A172 (cell line): ENCODE measurements at regions not wholly inside any gene's neighbourhood (a gene's known extent, or its start where the extent isn't known, plus 50 kb on each side); places are given as distances from the start of the nearest gene placed in this dataset.
A peak's percentile ranks its signal among the peaks of the same experiment; 100 is the strongest.

ENCODE experiments used
- DNase-seq: peaks from one replicate; pipeline ENCODE4 v3.0.0-alpha.2; 2015; ENCODE audit warnings: low spot score

DNA sequence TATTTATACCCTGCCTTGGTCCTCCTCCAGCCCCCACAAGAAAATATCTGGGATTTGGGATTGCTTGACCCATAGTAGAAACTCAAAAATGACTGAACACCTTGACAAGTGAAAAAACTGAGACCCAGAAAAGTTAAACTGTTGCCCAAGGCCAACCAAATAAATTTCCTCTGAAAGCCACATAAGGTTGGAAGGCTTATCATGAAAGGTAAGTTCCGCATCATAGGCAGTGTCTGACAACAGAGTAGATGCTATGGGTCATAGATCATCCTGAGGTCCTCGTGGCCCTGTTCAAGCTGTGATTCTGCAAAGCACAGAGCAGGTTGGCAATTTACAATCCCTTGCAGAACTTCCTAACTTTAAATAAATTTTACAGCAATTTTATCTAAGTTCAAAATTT, 140.8 kb upstream of the TSC22D2 start:
- no peak for DNase-seq

GRCh38 chr3:150265305-150265704, 142.8 kb upstream of the TSC22D2 start:
- DNase-seq: no peak

- DNase-seq: no peak
These were observed 143.4 kb upstream of the TSC22D2 start for GRCh38 chr3:150264561-150265279.

DNA sequence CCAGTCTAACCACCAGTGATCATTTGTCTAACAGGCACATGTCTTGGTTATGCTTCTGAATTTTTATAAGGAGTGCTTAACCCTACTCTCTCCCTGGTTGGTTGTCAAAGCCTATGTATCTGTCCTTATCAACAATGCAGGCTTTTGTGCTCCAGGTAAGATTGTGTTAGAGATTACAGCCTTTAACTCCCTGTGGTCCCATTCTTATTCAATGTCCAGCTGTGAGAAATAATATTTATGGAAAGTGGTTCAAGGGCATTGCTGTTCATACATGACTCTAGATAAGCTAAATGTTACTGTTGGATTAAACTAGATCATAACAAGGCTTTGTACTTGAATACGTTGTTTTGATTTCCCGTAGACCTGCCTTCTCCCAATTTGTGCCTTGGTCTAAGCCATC, 146.1 kb upstream of the TSC22D2 start:
- DNase-seq: no peak

- DNase-seq: no peak
These were observed 146.7 kb upstream of the TSC22D2 start for GRCh38 chr3:150261418-150261817.

- DNase-seq: no peak
These were observed 147.7 kb upstream of the TSC22D2 start for GRCh38 chr3:150260398-150260710.

- no peak for DNase-seq
These were observed 148.3 kb upstream of the TSC22D2 start for GRCh38 chr3:150259526-150260397.

- no peak for DNase-seq
These were observed 151.3 kb upstream of the TSC22D2 start for GRCh38 chr3:150256782-150257181.

GRCh38 chr3:150256318-150256717, 151.8 kb upstream of the TSC22D2 start:
- DNase-seq: no peak

DNA sequence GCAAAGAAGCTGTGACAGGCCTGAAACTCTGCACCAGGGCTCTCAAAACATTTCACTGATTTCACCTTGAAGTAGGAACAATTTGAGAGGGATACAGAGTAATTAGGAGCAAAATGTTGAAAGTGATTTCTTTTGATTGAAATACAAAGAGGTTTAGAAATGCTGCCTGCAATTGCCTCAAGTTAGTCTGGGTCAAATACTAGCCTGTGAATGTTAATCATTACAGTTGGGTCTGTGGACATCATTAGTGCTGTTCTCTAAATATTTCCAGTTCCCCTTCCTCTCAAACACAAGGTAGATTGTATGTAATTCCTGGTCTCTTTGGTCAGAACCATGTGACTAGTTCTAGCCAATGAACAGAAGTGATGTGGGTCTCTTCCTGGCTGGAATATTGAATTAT, 152.3 kb upstream of the TSC22D2 start:
- no peak for DNase-seq

DNA sequence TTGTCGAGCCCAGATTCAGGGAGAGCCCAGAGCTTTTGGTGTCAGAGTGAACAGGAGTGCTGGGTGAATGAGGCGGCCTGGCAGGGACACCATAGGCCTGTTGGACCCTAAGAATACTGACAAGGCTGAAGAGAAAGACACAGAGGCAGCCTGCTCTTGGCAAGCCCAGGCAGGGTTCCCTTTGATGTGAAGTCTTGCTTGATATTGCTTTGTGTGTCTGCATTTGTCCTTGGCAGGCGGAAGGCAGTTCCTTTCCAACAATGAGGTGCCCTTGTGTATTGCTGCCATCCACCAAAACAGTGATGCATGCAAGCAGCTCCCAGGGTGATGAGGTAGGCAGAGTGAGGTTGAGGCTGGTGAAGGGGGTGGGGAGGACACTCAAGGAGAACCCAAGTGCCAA, 152.7 kb upstream of the TSC22D2 start:
- DNase-seq: no peak

DNA sequence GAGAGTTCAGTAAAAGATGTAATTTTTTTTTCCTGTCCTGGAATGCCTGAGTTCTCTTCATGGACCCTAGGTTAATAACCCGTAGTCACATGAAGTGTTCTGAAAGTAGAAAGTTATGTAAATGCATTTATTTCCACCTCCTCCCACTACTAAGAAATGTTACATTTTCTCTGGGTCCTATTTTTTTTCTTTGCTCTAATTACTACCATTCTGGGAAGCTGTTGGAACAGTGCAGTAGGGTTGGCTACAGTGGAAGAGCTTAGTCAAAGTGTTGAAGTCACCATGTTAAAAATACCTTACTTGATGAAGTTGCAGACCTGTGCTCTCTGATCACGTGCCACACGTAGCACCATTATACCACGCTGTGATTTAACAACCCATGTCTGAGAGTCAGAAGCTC, 153.8 kb upstream of the TSC22D2 start:
- DNase-seq: no peak

DNA sequence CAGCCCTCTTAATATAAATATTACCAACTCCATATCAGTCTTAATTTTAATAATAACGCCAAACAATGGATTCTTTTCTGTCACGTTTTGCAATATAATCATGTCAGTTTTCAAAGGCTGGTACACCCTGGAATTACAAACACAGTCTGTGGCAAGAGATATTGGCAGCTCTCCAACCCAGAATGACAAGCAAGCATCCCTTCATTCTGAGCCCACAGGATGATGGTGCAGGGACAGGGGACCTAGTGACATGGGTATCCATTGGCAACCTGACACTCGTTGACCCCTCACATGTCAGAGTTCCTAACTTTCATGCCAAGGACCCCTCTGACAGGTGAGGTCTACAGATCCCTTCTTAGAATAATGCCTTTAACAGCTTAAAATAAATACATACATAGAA, 154.5 kb upstream of the TSC22D2 start:
- no peak for DNase-seq

DNA sequence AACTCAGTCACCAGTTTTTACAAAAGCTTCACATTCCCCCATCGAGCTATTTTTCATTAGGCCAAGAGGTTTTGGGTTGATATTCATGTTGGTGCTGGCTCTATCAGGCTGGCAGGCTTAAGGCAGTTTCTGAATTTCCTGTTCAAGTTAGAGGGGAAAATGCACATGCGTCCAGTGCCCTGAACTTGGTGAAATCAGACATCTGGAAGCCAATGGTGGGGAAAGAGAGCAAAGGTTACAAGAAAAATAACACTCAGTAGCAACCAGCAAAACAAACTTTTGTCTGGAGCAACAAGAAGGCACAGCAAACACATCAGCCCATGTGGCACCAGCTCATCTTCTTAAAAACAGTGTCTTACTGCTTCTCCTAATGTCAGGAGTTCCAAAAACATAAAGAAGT, 155.6 kb upstream of the TSC22D2 start:
- no peak for DNase-seq

GRCh38 chr3:150251187-150252062, 156.7 kb upstream of the TSC22D2 start:
- DNase-seq: peak; percentile 70

DNA sequence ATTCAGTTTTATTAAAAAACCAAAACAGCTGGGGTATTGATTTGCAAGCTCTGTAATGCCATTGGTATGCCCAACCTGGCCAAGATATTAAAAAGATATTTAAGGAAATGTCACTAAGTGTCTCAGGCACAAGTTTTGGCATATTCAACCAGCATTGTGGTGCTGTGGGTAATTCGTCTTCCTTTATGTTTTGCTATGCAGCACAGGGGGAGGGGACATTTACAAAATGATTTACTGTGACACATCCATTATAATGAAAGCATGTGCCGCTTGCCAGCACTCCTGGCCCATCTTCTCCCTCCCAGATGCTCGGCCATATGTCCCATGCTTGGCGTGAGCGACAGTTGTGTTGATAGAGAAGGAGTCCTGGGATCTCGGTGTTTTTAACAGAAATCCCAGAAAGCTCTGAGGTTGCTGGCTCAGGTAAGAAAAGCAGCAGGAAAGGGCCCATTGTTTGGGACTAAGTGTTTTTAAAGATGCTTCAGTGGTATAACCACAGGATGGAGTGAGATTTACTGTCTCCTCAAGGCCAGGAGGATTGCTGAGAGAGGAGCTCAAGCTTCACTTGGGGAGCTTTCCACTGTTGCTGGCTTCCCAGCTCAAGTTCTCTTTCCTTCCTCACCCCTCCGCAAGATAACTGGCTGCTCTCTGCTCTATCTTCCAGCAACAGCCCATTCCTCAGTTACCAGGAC, 158.2 kb upstream of the TSC22D2 start:
- no peak for DNase-seq

- DNase-seq: no peak
These were observed 159.0 kb upstream of the TSC22D2 start for GRCh38 chr3:150248888-150249681.

GRCh38 chr3:150248116-150248887, 159.8 kb upstream of the TSC22D2 start:
- DNase-seq: peak; percentile 80

DNA sequence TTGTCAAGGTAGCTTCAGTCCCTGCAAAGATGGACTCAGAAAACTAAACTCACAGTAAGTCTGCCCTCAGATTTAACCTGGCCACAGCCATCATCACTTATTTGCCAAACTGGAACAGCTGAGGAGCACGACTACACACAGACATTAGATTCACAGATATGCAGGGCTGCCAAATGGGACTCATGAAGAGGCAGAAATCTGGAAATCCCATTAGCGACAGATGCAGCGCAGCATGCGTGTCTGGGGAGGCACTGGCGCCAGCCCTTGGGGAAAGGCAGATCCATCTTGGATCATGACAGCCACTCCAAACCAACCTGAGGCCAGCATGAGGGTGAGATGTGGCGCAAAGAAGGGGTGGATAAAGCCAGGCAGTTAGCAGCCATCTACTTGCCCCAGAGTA, 160.7 kb upstream of the TSC22D2 start:
- no peak for DNase-seq

- DNase-seq: no peak
These were observed 164.6 kb upstream of the TSC22D2 start for GRCh38 chr3:150243466-150243865.
